HEK293T (cell line): ENCODE measurements at regions not wholly inside any gene's neighbourhood (a gene's known extent, or its start where the extent isn't known, plus 50 kb on each side); places are given as distances from the start of the nearest gene placed in this dataset.

Experiments
- BHLHE40 ChIP-seq: fragments of 450-650 bp; IDR thresholded peaks from 2 replicates; pipeline ENCODE4 v1.6.1; 2016; ENCODE audit warnings: mild to moderate bottlenecking, moderate library complexity, borderline replicate concordance
- ELF4 ChIP-seq: fragments of 450-650 bp; IDR thresholded peaks from 2 replicates; pipeline ENCODE4 v1.6.1; 2017; ENCODE audit warnings: antibody characterized with exemption
- FOXA1 ChIP-seq: fragments of 450-650 bp; IDR thresholded peaks from 2 replicates; pipeline ENCODE4 v1.6.1; 2016; ENCODE audit warnings: mild to moderate bottlenecking
- FOXM1 ChIP-seq: fragments of 450-650 bp; IDR thresholded peaks from 2 replicates; pipeline ENCODE4 v1.6.1; 2017; ENCODE audit warnings: mild to moderate bottlenecking, borderline replicate concordance
- NFRKB ChIP-seq: fragments of 450-650 bp; IDR thresholded peaks from 2 replicates; pipeline ENCODE4 v1.6.1; 2016; ENCODE audit warnings: mild to moderate bottlenecking, moderate library complexity
- SP1 ChIP-seq: fragments of 450-650 bp; IDR thresholded peaks from 2 replicates; pipeline ENCODE4 v1.6.1; 2017
- SUZ12 ChIP-seq: fragments of 450-650 bp; IDR thresholded peaks from 2 replicates; pipeline ENCODE4 v1.6.1; 2016; ENCODE audit warnings: mild to moderate bottlenecking
- TARDBP ChIP-seq: fragments of 450-650 bp; IDR thresholded peaks from 2 replicates; pipeline ENCODE4 v1.6.1; 2016
- ZNF384 ChIP-seq: fragments of 450-650 bp; IDR thresholded peaks from 2 replicates; pipeline ENCODE4 v1.6.1; 2016
- TF ChIP-seq, protein P1 (sequence below): fragments of 450-650 bp; IDR thresholded peaks from 2 replicates; pipeline ENCODE4 v1.6.1; 2016

GRCh38 chr1:56036479-56036878 is 542.9 kb downstream of the PLPP3 start:
- TF ChIP-seq ELF4: no peak
- TF ChIP-seq BHLHE40: no peak
- no peak for TF ChIP-seq SP1
- TF ChIP-seq SUZ12: no peak
- no peak for TF ChIP-seq FOXA1
- TF ChIP-seq, protein P1, sequence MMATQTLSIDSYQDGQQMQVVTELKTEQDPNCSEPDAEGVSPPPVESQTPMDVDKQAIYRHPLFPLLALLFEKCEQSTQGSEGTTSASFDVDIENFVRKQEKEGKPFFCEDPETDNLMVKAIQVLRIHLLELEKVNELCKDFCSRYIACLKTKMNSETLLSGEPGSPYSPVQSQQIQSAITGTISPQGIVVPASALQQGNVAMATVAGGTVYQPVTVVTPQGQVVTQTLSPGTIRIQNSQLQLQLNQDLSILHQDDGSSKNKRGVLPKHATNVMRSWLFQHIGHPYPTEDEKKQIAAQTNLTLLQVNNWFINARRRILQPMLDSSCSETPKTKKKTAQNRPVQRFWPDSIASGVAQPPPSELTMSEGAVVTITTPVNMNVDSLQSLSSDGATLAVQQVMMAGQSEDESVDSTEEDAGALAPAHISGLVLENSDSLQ: no peak
- no peak for TF ChIP-seq FOXM1
- TF ChIP-seq TARDBP: no peak
- no peak for TF ChIP-seq ZNF384
- TF ChIP-seq NFRKB: no peak
